GM12878 (cell line): ENCODE measurements at regions not wholly inside any gene's neighbourhood (a gene's known extent, or its start where the extent isn't known, plus 50 kb on each side); places are given as distances from the start of the nearest gene placed in this dataset.

Source experiments
- ATF2 ChIP-seq: IDR thresholded peaks from 2 replicates; pipeline ENCODE4 v1.6.1; 2012; ENCODE audit warnings: low read length, inconsistent platforms
- CEBPB ChIP-seq, 2 experiments: fragments of 150-350 bp in 1 of 2; IDR thresholded peaks; 2 replicates each; pipeline ENCODE4 v1.6.1; 2012 to 2014; ENCODE audit warnings: low read depth in 2 of 2, low read length in 2 of 2, borderline replicate concordance in 1 of 2, inconsistent platforms in 1 of 2
- CREB1 ChIP-seq: IDR thresholded peaks from 2 replicates; pipeline ENCODE4 v1.6.1; 2012; ENCODE audit warnings: low read depth, mild to moderate bottlenecking, inconsistent platforms
- CTCF ChIP-seq, 3 experiments: IDR thresholded peaks in 2 of 3; conservative IDR thresholded peaks in 1 of 3; 2 replicates each; pipeline ENCODE4 v1.5.1; 2011; ENCODE audit warnings: low read depth in 3 of 3, low read length in 3 of 3, mild to moderate bottlenecking in 3 of 3, control low read depth in 2 of 3, moderate library complexity in 2 of 3, inconsistent platforms in 1 of 3, mixed read lengths in 1 of 3; ENCODE audit not compliant: control insufficient read depth in 2 of 3, insufficient read depth in 1 of 3; ENCODE audit errors: extremely low read depth in 1 of 3
- EP300 ChIP-seq, 2 experiments: fragments of 150-350 bp in 1 of 2; IDR thresholded peaks; 2 replicates each; pipeline ENCODE4 v1.6.1; 2011 to 2012; ENCODE audit warnings: low read depth in 2 of 2, low read length in 2 of 2, borderline replicate concordance in 1 of 2, improper control_type of control experiment in 1 of 2, inconsistent platforms in 1 of 2; ENCODE audit not compliant: control insufficient read depth in 1 of 2
- ESRRA ChIP-seq: IDR thresholded peaks from 2 replicates; pipeline ENCODE4 v1.6.1; 2012; ENCODE audit warnings: mild to moderate bottlenecking, low read length, improper control_type of control experiment
- POU2F2 ChIP-seq: IDR thresholded peaks from 3 replicates; pipeline ENCODE4 v1.6.1; 2011; ENCODE audit warnings: low read depth, mild to moderate bottlenecking, low read length, borderline replicate concordance
- RAD21 ChIP-seq: IDR thresholded peaks from 2 replicates; pipeline ENCODE4 v1.6.1; 2011; ENCODE audit warnings: mild to moderate bottlenecking, low read depth, low read length, moderate library complexity; ENCODE audit not compliant: insufficient read depth
- REST ChIP-seq: IDR thresholded peaks from 2 replicates; pipeline ENCODE4 v1.6.1; 2012; ENCODE audit warnings: mild to moderate bottlenecking, low read depth, low read length
- SMAD1 ChIP-seq: fragments of 450-650 bp; IDR thresholded peaks from 2 replicates; pipeline ENCODE4 v1.6.1; 2018; ENCODE audit warnings: mild to moderate bottlenecking, low read depth; ENCODE audit not compliant: partially characterized antibody
- SP1 ChIP-seq: IDR thresholded peaks from one replicate; pipeline ENCODE4 v1.6.1; 2011; ENCODE audit warnings: low read depth, low read length

DNA sequence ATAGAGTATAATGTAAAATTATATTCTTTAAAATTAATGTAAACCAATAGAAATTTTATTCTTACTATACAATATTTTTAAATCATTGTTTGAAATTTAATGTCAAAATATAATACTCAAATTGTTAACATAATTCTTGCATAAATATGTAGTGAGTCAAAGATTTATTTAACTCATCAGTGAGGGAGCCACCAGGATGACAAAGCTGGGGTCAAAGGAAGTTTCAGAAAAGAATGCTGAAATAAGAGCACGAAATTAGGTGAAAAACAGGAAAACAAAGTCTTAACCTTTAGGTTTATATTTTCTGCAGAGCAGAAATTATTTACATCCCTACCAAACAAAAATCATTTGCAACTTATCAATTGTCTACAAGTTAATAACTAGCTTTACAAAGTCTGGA lies 74.1 kb downstream of the DIPK2A start:
- TF ChIP-seq ATF2, result no peak
- no peak for TF ChIP-seq CTCF (IDR thresholded peaks at IDR 0.05 in 2 of 3, conservative IDR thresholded peaks at IDR 0.05 in 1 of 3; ENCODE audit: control insufficient read depth in 2 of 3, extremely low read depth in 1 of 3, insufficient read depth in 1 of 3, low read depth in 3 of 3, low read length in 3 of 3)
- no peak for TF ChIP-seq POU2F2
- no peak for TF ChIP-seq SMAD1
- no peak for TF ChIP-seq REST
- TF ChIP-seq SP1, result no peak
- no peak for TF ChIP-seq ESRRA
- TF ChIP-seq EP300 (IDR thresholded peaks at IDR 0.05; ENCODE audit: borderline replicate concordance in 1 of 2, control insufficient read depth in 1 of 2, low read depth in 2 of 2, low read length in 2 of 2), result no peak
- TF ChIP-seq CEBPB (IDR thresholded peaks at IDR 0.05; ENCODE audit: borderline replicate concordance in 1 of 2, low read depth in 2 of 2, low read length in 2 of 2), result no peak
- TF ChIP-seq CREB1, result no peak
- TF ChIP-seq RAD21, result no peak
